Muscle of leg (tissue), 3 donors: ENCODE measurements at regions not wholly inside any gene's neighbourhood (a gene's known extent, or its start where the extent isn't known, plus 50 kb on each side); places are given as distances from the start of the nearest gene placed in this dataset.

Source experiments
- DNase-seq: peaks from one replicate; pipeline ENCODE4 v3.0.0; 2013
- H3K27ac ChIP-seq: one replicate; pipeline ENCODE4 v1.5.1; 2013; ENCODE audit warnings: mild to moderate bottlenecking, low read length, control low read depth
- H3K27me3 ChIP-seq: one replicate; pipeline ENCODE4 v1.6.1; 2013; ENCODE audit warnings: low read length; ENCODE audit not compliant: control insufficient read depth, insufficient read depth
- H3K36me3 ChIP-seq: one replicate; pipeline ENCODE4 v1.6.1; 2013; ENCODE audit warnings: low read length; ENCODE audit not compliant: control insufficient read depth, insufficient read depth
- H3K4me1 ChIP-seq: one replicate; pipeline ENCODE4 v1.6.1; 2013; ENCODE audit warnings: low read length; ENCODE audit not compliant: control insufficient read depth, insufficient read depth
- H3K4me3 ChIP-seq: one replicate; pipeline ENCODE4 v1.5.1; 2013; ENCODE audit warnings: low read length, control low read depth
- H3K9me3 ChIP-seq: replicated peaks from 2 replicates; pipeline ENCODE4 v1.6.1; 2013; ENCODE audit warnings: low read depth, low read length; ENCODE audit not compliant: control insufficient read depth
- WGBS: methylation state at CpG from one replicate; pipeline ENCODE4 v1.1.5; 2013; ENCODE audit warnings: missing lambda C conversion rate; ENCODE audit not compliant: insufficient coverage; 5-methylcytosine and 5-hydroxymethylcytosine counted together

DNA sequence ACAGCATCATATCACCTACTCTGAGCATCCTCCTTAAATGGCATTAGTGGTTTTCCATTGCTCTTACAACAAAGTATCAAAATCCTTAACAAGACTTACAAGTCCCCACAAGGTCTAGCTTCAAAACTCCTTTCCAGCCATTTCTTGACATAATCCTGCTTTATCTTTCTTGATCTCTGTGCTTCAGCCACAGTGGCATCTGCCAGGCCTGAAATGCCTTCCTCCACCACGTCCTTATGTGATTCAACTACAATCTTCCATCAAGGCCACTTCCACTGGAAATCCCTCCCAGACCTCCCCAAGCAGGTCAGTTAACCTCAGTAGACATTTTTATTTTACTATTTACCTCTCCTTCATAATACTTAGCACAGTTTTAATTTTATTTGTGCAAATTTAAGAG lies 83.8 kb upstream of the CCDC150 start:
- Histone ChIP-seq H3K9me3 (no peaks in the 10 kb centered on the region), H3K4me3 (no peak overlapping the region), H3K27me3 (no peaks in the 10 kb centered on the region), H3K4me1 (no peaks in the 10 kb centered on the region), H3K36me3 (no peaks in the 10 kb centered on the region), H3K27ac (no peak overlapping the region)
- WGBS: 60% methylated on average over 1 of the region's 1 CpG
- DNase-seq: no peak

GRCh38 chr2:196558497-196558896 lies 81.0 kb upstream of the CCDC150 start:
- H3K4me1 ChIP-seq: no peaks in the 10 kb centered on the region
- WGBS: 76% methylated on average over 3 of the region's 3 CpGs
- no peaks in the 10 kb centered on the region for H3K36me3 ChIP-seq
- H3K27me3 ChIP-seq: no peaks in the 10 kb centered on the region
- no peak overlapping the region for H3K27ac ChIP-seq
- no peak overlapping the region for H3K4me3 ChIP-seq
- no peak for DNase-seq
- H3K9me3 ChIP-seq: peaks cover 2% of the 10 kb centered on the region

DNA sequence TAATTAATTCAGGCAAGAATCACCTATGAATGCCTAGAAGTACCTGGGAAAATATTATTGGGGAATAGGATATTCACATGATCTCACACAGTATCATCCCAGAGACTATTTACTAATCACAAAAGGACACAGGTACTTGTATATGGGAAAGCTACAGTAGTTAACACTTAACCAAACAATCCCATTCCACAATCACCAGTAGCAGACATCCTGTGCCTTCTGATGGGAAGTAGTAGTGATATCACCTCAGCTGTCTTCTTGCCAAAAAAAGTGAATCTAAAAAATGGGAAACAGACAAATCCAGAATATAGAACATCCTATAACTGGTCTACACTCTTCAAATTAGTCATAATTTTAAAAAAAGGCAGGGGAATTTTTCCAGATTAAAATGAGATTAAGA lies 75.6 kb upstream of the CCDC150 start:
- DNase-seq: no peak
- Histone ChIP-seq H3K27ac (no peak overlapping the region), H3K4me1 (peaks cover 7% of the 10 kb centered on the region), H3K36me3 (no peaks in the 10 kb centered on the region), H3K4me3 (no peak overlapping the region), H3K27me3 (no peaks in the 10 kb centered on the region), H3K9me3 (peaks cover 2% of the 10 kb centered on the region)

GRCh38 chr2:196565106-196565765 lies 74.3 kb upstream of the CCDC150 start:
- H3K27ac ChIP-seq: no peak overlapping the region
- H3K4me1 ChIP-seq: peaks cover 7% of the 10 kb centered on the region
- H3K36me3 ChIP-seq: no peaks in the 10 kb centered on the region
- WGBS: no CpG with 5 or more reads among the region's 1 CpG
- peaks cover 2% of the 10 kb centered on the region for H3K9me3 ChIP-seq
- H3K4me3 ChIP-seq: no peak overlapping the region
- H3K27me3 ChIP-seq: no peaks in the 10 kb centered on the region
- DNase-seq: no peak

DNA sequence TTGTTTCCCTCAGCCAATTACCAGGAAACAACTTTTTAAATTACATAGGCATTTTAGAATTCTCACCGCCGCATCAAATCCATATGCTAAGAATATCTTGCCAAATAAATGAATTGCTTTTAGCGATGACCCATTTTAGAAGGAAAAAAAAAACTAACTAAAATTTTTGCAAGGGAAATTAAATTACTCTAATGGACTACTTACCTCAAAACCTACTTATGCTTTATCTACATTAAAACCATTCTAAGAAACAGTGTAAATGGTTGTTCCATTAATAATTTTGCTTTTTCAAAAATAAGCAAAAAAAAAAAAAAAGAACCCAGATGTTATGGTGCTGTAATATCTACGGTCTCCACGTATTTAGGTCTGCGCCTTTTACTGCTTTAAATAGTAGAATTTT lies 73.5 kb upstream of the CCDC150 start:
- no peak for DNase-seq
- Histone ChIP-seq H3K4me3 (no peak overlapping the region), H3K27me3 (no peaks in the 10 kb centered on the region), H3K9me3 (peaks cover 2% of the 10 kb centered on the region), H3K4me1 (peaks cover 7% of the 10 kb centered on the region), H3K36me3 (no peaks in the 10 kb centered on the region), H3K27ac (no peak overlapping the region)
- no CpG with 5 or more reads among the region's 6 CpGs for WGBS

- peak overlapping the region; percentile 11 for H3K27ac ChIP-seq
- H3K36me3 ChIP-seq: no peaks in the 10 kb centered on the region
- WGBS: no CpG with 5 or more reads among the region's 4 CpGs
- no peak overlapping the region for H3K4me3 ChIP-seq
- peaks cover 7% of the 10 kb centered on the region for H3K4me1 ChIP-seq
- H3K27me3 ChIP-seq: no peaks in the 10 kb centered on the region
- DNase-seq: peak; percentile 92
- no peaks in the 10 kb centered on the region for H3K9me3 ChIP-seq
Measured at GRCh38 chr2:196566961-196567666, 72.4 kb upstream of the CCDC150 start.

GRCh38 chr2:196568506-196568905 lies 71.0 kb upstream of the CCDC150 start:
- Histone ChIP-seq H3K4me3 (no peak overlapping the region), H3K27me3 (no peaks in the 10 kb centered on the region), H3K4me1 (peaks cover 7% of the 10 kb centered on the region), H3K27ac (no peak overlapping the region), H3K9me3 (no peaks in the 10 kb centered on the region), H3K36me3 (no peaks in the 10 kb centered on the region)
- WGBS: 97% methylated on average over 5 of the region's 6 CpGs
- no peak for DNase-seq

DNA sequence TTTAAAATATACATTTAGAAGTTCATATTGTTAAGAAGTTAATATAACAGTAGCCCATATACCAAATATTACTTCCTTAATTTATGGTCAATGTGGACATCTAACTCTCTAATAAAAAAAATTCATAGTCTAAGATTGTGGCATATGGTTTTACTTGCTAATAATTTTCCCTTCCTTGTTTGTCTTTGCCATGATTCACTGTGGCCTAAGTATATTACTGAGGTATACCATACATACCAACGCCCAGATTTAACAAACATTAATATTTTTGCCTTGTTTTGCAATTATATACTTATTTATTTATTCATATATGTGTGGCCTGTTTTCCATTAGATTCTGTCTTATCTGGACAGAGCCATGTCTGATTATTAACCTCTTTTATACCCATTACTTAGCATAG lies 54.6 kb upstream of the CCDC150 start:
- H3K36me3 ChIP-seq: no peaks in the 10 kb centered on the region
- H3K27ac ChIP-seq: no peak overlapping the region
- no peak for DNase-seq
- no peak overlapping the region for H3K4me3 ChIP-seq
- H3K4me1 ChIP-seq: no peaks in the 10 kb centered on the region
- no CpG with 5 or more reads among the region's 1 CpG for WGBS
- H3K27me3 ChIP-seq: no peaks in the 10 kb centered on the region
- H3K9me3 ChIP-seq: no peaks in the 10 kb centered on the region

GRCh38 chr2:196586511-196586991 lies 53.0 kb upstream of the CCDC150 start:
- Histone ChIP-seq H3K4me3 (no peak overlapping the region), H3K4me1 (no peaks in the 10 kb centered on the region), H3K9me3 (no peaks in the 10 kb centered on the region), H3K27me3 (no peaks in the 10 kb centered on the region), H3K36me3 (no peaks in the 10 kb centered on the region), H3K27ac (no peak overlapping the region)
- WGBS: 17% methylated on average over 1 of the region's 6 CpGs
- peak; percentile 74 for DNase-seq

DNA sequence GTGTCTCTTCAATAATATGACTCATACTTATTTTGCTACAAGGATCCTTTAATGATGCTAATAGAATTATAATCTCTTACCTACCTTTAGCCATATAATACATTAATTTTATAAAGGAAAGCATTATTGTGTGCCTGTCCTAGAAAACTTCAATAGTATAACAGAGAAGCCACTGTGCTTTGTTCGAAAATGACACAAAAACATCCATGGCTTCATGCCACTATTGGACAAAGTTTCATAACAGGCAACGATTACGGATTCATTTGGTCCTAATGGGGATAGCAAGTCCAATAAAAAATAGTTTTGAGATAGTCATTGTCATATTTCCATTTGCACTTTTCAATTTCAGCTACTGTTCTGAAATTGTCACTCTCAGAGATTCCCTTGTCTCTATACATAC lies 52.5 kb upstream of the CCDC150 start:
- H3K27me3 ChIP-seq: no peaks in the 10 kb centered on the region
- no peaks in the 10 kb centered on the region for H3K36me3 ChIP-seq
- DNase-seq: peak; percentile 33
- H3K4me1 ChIP-seq: no peaks in the 10 kb centered on the region
- H3K27ac ChIP-seq: no peak overlapping the region
- 60% methylated on average over 1 of the region's 3 CpGs for WGBS
- no peaks in the 10 kb centered on the region for H3K9me3 ChIP-seq
- H3K4me3 ChIP-seq: no peak overlapping the region
